Stomach (tissue), 4 donors: ENCODE measurements at regions not wholly inside any gene's neighbourhood (a gene's known extent, or its start where the extent isn't known, plus 50 kb on each side); places are given as distances from the start of the nearest gene placed in this dataset.

Experiments used
- CTCF ChIP-seq, 7 experiments: fragments of 450-650 bp in 4 of 7; fragments of 200-600 bp in 3 of 7; sonication (generic) in 3 of 7; IDR thresholded peaks; one replicate each; pipeline ENCODE4 v1.5.1; 2016 to 2019; ENCODE audit warnings: antibody characterized with exemption in 7 of 7, control low read depth in 2 of 7, mild to moderate bottlenecking in 1 of 7
- POLR2A ChIP-seq, 4 donors: fragments of 450-650 bp; IDR thresholded peaks; one replicate each; pipeline ENCODE4 v1.6.1; 2016; ENCODE audit warnings: antibody characterized with exemption in 4 of 4, control low read depth in 2 of 4, mild to moderate bottlenecking in 1 of 4, moderate library complexity in 1 of 4
- POLR2AphosphoS5 ChIP-seq, 3 donors: sonication (generic); formaldehyde crosslinking; IDR thresholded peaks; one replicate each; pipeline ENCODE4 v1.6.1; 2016; ENCODE audit warnings: antibody characterized with exemption in 3 of 3

DNA sequence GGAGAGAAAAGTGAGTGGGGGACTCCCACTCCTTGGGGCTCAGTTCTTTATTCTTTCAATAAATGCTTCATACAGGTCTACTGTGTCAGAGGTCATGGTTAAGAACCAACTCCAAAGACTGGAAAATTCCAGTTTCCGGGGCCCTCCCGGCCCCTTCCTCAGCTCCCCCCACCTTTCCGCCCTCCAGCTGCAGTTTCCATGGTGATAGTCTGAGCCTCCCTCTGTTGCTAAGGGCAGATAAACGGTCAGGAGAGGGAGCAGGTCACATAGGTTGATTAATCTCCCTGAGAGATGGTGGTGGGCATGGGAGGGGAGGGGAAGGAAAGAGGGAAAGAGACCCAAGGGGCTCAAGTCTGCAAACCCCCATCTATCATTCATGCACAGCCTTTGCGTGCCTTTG, 131.5 kb upstream of the USP29 start:
- TF ChIP-seq CTCF (IDR thresholded peaks at IDR 0.05): no peak
- TF ChIP-seq POLR2A (IDR thresholded peaks at IDR 0.05): no peak
- no peak for TF ChIP-seq POLR2AphosphoS5 (IDR thresholded peaks at IDR 0.05)
